Stomach smooth muscle (tissue), 2 donors: ENCODE measurements at regions not wholly inside any gene's neighbourhood (a gene's known extent, or its start where the extent isn't known, plus 50 kb on each side); places are given as distances from the start of the nearest gene placed in this dataset.

ENCODE experiments used
- H3K27ac ChIP-seq: one replicate; pipeline ENCODE4 v1.7.0; 2013; ENCODE audit warnings: mild to moderate bottlenecking, low read length, inconsistent platforms
- H3K27me3 ChIP-seq, 2 donors: one replicate each; pipeline ENCODE4 v1.7.0; 2013; ENCODE audit warnings: low read length in 2 of 2; ENCODE audit not compliant: insufficient read depth in 2 of 2, control insufficient read depth in 1 of 2
- H3K36me3 ChIP-seq, 2 donors: one replicate each; pipeline ENCODE4 v1.7.0; 2013; ENCODE audit warnings: low read length in 2 of 2; ENCODE audit not compliant: control insufficient read depth in 2 of 2, insufficient read depth in 2 of 2
- H3K4me1 ChIP-seq: one replicate; pipeline ENCODE4 v1.7.0; 2013; ENCODE audit warnings: low read length; ENCODE audit not compliant: control insufficient read depth, insufficient read depth
- H3K4me3 ChIP-seq, 2 donors: one replicate each; pipeline ENCODE4 v1.7.0; 2013; ENCODE audit warnings: low read length in 2 of 2
- H3K9ac ChIP-seq, 2 donors: one replicate each; pipeline ENCODE4 v1.7.0; 2013; ENCODE audit warnings: low read length in 2 of 2, mild to moderate bottlenecking in 1 of 2
- H3K9me3 ChIP-seq, 2 donors: one replicate each; pipeline ENCODE4 v1.7.0; 2013; ENCODE audit warnings: low read length in 2 of 2; ENCODE audit not compliant: control insufficient read depth in 2 of 2
- donor health status: healthy.
- donor health status: Pancreatic carcinoma.

DNA sequence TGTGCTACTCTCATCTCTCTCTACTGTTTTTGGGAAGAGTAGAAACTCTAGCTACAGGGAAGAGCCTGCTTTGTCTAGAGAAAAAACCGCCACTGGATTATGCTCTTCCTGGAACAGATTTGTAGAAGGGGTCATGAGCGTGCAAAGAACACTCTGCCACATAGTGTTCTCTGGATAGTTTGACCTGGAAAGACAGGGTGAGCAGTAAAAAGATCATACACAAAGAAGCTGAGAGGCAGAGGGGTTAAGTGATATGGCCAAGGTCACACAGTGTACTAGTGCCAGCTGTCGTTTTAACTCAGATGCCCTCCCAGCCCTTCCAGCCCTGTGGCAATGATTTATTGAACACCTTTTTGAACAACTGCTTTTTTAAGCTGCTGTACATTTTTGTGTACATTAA lies 182.2 kb downstream of the NNT start:
- no peak overlapping the region for H3K9ac ChIP-seq
- H3K4me3 ChIP-seq, result no peak overlapping the region
- no peaks in the 10 kb centered on the region for H3K36me3 ChIP-seq
- no peaks in the 10 kb centered on the region for H3K9me3 ChIP-seq
- peaks cover 6% of the 10 kb centered on the region for H3K4me1 ChIP-seq
- no peaks in the 10 kb centered on the region for H3K27me3 ChIP-seq
- H3K27ac ChIP-seq, result no peak overlapping the region

GRCh38 chr5:43780586-43780985 lies 177.6 kb downstream of the NNT start:
- H3K9ac ChIP-seq, result no peak overlapping the region

GRCh38 chr5:43774881-43775399 lies 172.0 kb downstream of the NNT start:
- Histone ChIP-seq H3K4me1 (no peaks in the 10 kb centered on the region), H3K4me3 (no peak overlapping the region), H3K27me3 (no peaks in the 10 kb centered on the region), H3K9me3 (peaks cover 0 to 3% of the 10 kb centered on the region in 2 donors), H3K27ac (no peak overlapping the region), H3K36me3 (no peaks in the 10 kb centered on the region), H3K9ac (no peak overlapping the region)

More at GRCh38 chr5:43780586-43780985, 177.6 kb downstream of the NNT start:
- H3K4me3 ChIP-seq, result no peak overlapping the region
- no peaks in the 10 kb centered on the region for H3K27me3 ChIP-seq
- no peaks in the 10 kb centered on the region for H3K36me3 ChIP-seq
- peaks cover 0 to 3% of the 10 kb centered on the region in 2 donors for H3K9me3 ChIP-seq
- H3K4me1 ChIP-seq, result peaks cover 6% of the 10 kb centered on the region
- H3K27ac ChIP-seq, result no peak overlapping the region

- Histone ChIP-seq H3K9me3 (no peaks in the 10 kb centered on the region), H3K27ac (no peak overlapping the region), H3K9ac (no peak overlapping the region), H3K4me3 (no peak overlapping the region), H3K27me3 (no peaks in the 10 kb centered on the region), H3K4me1 (no peaks in the 10 kb centered on the region), H3K36me3 (no peaks in the 10 kb centered on the region)
Observed at GRCh38 chr5:43773478-43773844, 170.5 kb downstream of the NNT start.

GRCh38 chr5:43772764-43773477 lies 169.9 kb downstream of the NNT start:
- Histone ChIP-seq H3K4me1 (no peaks in the 10 kb centered on the region), H3K9ac (no peak overlapping the region), H3K27ac (no peak overlapping the region), H3K4me3 (no peak overlapping the region), H3K27me3 (no peaks in the 10 kb centered on the region), H3K9me3 (no peaks in the 10 kb centered on the region), H3K36me3 (no peaks in the 10 kb centered on the region)

DNA sequence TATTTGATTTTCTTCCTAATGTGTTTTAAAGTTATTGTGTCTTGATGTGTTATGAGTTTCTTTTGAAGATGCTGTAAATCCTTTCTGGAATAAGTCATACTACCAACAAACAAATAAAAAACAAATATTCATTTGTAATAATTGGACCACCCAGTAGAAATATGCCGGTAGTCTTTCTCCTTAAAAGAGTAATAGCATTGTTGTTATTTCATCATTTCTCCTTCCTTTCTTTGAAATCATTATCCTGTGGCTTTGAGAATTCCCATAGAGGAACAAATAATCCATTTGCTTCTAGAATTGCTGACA lies 169.4 kb downstream of the NNT start:
- H3K9ac ChIP-seq, result no peak overlapping the region

GRCh38 chr5:43771611-43772031 lies 168.6 kb downstream of the NNT start:
- Histone ChIP-seq H3K9me3 (no peaks in the 10 kb centered on the region), H3K36me3 (no peaks in the 10 kb centered on the region), H3K27me3 (no peaks in the 10 kb centered on the region), H3K4me1 (no peaks in the 10 kb centered on the region), H3K4me3 (no peak overlapping the region), H3K9ac (no peak overlapping the region), H3K27ac (no peak overlapping the region)

More for the DNA sequence above, 169.4 kb downstream of the NNT start:
- no peaks in the 10 kb centered on the region for H3K4me1 ChIP-seq
- no peak overlapping the region for H3K4me3 ChIP-seq
- H3K27me3 ChIP-seq, result no peaks in the 10 kb centered on the region
- no peak overlapping the region for H3K27ac ChIP-seq
- H3K36me3 ChIP-seq, result no peaks in the 10 kb centered on the region
- H3K9me3 ChIP-seq, result no peaks in the 10 kb centered on the region

- no peaks in the 10 kb centered on the region for H3K9me3 ChIP-seq
- peak overlapping the region; percentile 18 for H3K27ac ChIP-seq
- no peaks in the 10 kb centered on the region for H3K27me3 ChIP-seq
- no peaks in the 10 kb centered on the region for H3K36me3 ChIP-seq
- no peak overlapping the region for H3K4me3 ChIP-seq
- H3K9ac ChIP-seq, result no peak overlapping the region
- no peaks in the 10 kb centered on the region for H3K4me1 ChIP-seq
Observed at GRCh38 chr5:43769571-43770355, 166.8 kb downstream of the NNT start.
